Activated naive CD4-positive, alpha-beta T cell treated with anti-CD3 and anti-CD28 coated beads, Interleukin-2, amount 50 U/mL, for 16 hours (primary cell): ENCODE measurements at regions not wholly inside any gene's neighbourhood (a gene's known extent, or its start where the extent isn't known, plus 50 kb on each side); places are given as distances from the start of the nearest gene placed in this dataset.
"Not testable (repeated sequence)": the region's sequence is repeated elsewhere in the genome, so short reads cannot be mapped to it uniquely, and the experiment has no call there.

Experiments used
- DNase-seq: peaks from one replicate; pipeline ENCODE4 v3.0.0-alpha.2; 2020

GRCh38 chr5:126046846-126047571 lies 376.2 kb upstream of the GRAMD2B start:
- no peak for DNase-seq

DNA sequence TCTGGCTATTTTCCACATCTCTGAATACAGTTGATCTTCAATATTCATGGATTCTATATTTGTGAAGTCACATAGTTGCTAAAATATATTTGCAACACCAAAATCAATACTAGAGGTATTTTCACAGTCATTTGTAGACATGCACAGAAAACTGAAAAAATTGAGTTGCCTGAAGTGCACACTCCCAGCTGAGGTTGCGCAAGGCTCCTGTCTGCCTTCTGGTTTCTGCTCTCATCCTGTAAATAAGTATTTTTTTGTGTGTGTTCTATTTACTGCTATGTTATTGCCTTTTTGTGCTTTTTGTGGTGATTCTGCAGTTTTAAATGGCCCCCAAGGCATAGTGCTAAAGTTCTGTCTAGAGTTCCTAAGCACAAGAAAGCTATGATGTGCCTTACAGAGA lies 371.1 kb upstream of the GRAMD2B start:
- no peak for DNase-seq

DNA sequence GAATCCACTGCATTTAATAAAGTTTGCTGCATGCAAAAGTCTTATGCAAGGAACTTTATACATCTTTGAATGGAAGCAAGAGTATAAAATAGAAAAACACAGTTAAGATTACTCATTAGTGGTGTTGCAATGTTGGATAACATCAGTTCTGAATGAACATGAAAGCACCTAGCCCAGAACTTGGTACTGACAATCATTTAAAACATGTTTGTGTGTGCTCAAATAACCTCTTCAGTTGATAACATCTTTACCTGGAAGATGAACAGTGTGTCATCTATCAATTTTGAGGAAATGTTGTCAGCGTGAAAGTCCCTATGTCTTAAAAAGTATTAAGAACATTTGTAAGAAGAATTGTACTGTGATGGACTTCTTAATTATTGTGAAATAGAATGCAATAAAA lies 370.4 kb upstream of the GRAMD2B start:
- DNase-seq, result no peak

GRCh38 chr5:126053630-126054029 lies 369.6 kb upstream of the GRAMD2B start:
- DNase-seq, result no peak

GRCh38 chr5:126054577-126055347 lies 368.4 kb upstream of the GRAMD2B start:
- DNase-seq, result no peak

DNA sequence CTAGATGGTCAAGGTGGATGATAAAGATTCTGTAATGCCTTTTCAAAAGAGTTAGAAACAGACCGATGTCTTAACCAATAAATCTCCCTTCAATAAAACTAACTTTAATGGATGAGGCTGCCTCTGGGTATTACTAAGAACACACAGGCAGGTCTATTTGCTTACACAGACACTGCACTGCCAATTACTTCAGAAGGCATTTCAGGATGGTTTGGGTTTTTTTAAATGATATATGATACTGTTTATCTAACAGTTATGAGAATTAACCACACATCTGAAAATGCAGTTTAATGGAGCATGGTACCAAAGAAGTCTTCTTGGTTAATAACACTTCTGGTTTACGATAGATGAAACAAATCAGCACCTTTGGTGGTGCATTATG lies 367.9 kb upstream of the GRAMD2B start:
- DNase-seq, result no peak

DNA sequence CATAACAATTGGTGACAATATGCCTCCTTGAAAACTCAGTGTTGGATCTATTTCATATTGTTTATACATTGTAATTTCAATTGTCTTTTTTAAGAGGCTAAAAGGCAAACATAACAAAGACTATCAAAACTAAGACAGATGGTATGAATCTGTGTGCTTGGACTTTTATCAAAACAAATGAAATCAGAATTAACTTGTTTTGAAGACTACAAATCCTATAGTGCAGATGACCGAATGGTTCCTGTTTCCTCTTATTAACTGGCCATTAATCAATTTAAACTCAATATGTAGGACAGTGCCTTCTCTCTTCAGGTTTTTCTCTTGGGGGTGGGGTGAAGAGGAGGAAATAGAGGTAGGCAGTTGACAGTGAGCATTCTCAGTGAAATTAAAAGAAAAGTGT lies 366.9 kb upstream of the GRAMD2B start:
- DNase-seq, result no peak

DNA sequence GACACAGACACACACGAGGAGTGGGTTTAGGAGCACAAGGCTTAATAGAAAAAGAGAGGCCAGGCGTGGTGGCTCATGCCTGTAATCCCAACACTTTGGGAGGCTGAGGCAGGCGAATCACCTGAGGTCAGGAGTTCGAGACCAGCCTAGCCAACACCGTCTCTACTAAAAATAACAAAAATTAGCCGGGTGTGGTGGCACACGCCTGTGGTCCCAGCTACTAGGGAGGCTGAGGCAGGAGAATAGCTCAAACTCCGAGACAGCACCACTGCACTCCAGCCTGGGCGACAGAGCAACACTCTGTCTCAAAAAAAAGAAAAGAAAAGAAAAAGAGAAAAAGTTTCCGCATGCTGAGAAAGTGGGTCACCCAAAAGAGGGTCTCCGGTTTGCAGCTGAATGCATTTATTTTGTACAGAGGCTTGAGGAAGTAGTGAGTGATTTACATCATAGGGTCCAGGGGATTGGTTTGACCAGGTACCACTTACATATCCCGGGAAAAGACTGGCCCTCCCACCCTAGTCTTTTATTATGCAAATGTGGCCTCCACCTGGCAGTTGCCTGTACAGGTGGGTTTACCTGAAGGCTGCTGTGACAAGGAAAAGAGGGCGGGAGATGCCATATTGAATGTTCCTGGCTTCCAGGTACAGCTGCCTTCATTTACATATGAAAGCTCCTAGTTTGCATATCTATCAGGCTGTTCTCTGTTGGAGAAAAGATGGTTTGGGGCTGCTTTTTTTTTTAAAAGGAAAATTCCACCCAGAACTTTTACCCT lies 366.2 kb upstream of the GRAMD2B start:
- no peak for DNase-seq

DNA sequence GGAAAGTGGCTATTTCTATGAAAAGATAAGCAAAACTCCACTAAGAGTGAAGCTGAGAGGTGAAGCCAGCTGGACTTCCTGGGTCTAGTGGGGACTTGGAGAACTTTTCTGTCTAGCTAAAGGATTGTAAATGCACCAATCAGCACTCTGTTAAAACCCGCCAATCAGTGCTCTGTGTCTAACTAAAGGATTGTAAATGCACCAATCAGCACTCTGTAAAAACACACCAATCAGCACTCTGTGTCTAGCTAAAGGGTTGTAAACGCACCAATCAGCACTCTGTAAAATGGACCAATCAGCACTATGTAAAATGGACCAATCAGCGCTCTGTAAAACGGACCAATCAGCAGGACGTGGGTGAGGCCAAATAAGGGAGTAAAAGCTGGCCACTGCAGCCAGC lies 364.8 kb upstream of the GRAMD2B start:
- not testable (repeated sequence) for DNase-seq

GRCh38 chr5:126062398-126063221 lies 360.6 kb upstream of the GRAMD2B start:
- no peak for DNase-seq

- no peak for DNase-seq
Measured at GRCh38 chr5:126065061-126065460, 358.1 kb upstream of the GRAMD2B start.

- no peak for DNase-seq
Measured at GRCh38 chr5:126066836-126067235, 356.4 kb upstream of the GRAMD2B start.

DNA sequence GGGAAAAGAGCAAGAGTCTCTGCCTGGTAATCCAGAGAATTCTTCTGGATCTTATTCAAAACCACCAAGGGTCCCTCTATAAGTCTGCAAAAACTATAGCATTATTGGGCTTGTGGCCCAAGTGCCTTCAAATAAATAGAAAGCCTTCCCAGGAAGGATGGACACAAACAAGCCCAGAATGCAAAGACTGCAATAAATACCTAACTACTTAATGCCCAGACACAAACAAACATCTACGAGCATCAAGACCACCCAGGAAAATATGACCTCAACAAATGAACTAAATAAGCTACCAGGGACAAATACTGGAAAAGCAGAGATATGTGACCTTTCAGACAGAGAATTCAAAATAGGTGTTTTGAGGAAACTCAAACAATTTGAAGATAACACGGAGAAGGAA lies 355.8 kb upstream of the GRAMD2B start:
- DNase-seq, result no peak

- DNase-seq, result no peak
Measured at GRCh38 chr5:126069329-126069728, 353.9 kb upstream of the GRAMD2B start.

- DNase-seq, result no peak
Measured at GRCh38 chr5:126070481-126070880, 352.7 kb upstream of the GRAMD2B start.

DNA sequence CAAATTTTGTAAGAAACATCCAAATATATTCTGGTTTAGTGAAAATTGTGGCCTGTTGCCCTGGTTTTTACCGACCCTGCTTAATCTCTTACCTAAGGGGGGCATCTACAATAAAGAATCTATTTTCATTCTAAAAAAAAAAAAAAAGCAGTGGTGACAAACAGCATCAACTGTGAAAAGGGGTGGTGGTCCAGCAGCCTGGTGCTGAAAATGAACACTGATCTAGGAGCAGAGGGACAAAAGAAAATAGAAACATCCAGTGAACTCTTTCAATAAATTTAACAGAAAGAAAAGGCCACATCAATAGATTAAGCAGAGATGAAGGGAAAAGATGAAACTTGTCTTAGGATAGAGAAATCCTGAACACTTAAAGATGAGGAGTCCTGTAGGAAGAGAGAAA lies 348.7 kb upstream of the GRAMD2B start:
- DNase-seq, result no peak

DNA sequence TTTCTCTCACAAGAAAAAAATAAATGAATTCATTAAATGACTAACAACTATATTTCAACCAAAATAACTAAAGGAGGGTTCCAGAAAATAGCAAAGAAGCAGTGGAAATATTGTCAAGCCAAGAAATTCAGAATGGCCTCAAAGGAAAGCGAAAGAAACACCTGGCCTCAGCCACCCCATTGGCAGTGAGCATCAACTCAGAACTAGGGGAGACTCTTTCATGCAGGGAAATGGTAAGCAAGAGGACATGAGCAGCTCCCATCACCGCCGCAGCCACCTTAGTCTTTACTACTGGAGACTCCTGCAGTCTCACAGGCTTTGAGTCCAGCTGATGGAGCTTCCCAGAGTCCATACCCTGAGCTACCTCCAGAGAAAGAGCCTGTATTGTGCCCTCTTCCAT lies 343.9 kb upstream of the GRAMD2B start:
- no peak for DNase-seq

DNA sequence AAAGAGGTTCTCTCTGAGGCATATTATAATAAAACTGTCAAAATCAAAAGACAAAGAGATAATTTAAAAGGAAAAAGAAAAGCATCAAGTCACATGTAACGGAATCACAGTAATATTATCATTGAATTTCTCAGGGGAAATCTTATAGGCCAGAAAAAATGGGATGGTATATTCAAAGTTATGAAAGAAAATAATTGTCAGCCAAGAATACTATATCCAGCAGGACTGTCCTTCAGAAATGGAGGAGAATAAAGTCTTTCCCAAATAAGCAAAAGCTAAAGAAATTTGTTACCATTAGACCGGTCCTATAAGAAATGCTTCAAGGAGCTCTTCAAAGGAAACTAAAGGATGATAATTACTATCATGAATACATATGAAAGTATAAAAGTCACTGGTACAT lies 342.0 kb upstream of the GRAMD2B start:
- DNase-seq, result no peak

DNA sequence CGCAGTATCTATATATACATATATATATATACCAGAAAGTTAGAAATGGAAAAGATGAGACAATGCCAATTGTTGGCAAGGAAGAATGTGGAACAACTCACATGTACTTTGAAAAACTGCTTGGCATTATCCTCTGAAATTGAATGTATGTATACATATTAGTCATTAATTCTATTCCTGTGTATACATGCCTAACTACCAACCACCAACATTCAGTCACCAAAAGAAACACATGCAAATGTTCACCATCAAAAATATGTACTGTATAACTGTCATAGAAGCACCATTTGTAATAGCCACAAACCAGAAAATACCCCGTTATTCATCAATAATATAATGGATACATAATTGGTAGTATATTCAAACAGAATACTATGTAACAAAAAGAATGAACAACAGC lies 330.2 kb upstream of the GRAMD2B start:
- DNase-seq, result no peak

DNA sequence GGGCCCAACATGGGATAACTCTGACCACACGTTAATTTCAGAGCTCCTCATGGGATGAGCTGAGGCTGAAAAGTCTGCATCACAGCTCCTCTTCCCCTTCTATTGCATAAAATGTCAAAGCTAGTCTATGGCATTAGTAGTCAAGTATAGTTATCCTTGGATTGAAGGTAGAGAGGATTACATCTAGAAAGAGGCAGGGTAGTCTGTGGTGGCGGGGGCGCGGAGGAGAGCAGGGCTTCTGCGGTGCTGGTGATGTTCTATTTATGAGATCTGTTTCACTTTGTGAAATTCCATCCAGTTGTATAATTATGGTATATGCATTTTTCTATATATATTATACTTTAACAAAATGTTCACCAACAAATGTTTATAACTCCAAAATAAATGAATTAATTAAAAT lies 329.5 kb upstream of the GRAMD2B start:
- DNase-seq, result no peak

DNA sequence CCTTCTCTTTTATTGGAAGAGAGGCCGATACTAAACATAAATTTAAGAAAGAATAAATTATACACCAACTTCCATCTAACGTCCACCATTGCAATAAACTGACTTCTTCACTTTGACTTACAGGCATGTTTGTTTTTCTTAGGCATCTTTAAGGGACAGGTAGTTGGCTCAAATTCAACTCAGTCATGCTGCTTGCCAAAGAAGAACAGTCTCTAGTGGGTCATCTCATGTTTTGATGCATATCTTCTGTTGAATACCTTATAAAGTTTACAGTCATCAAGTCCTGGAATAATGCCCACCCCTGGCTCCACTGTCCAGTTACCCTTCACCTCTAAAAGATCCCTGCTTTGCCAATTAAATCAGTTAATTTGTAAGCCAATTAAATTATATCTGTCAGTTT lies 328.2 kb upstream of the GRAMD2B start:
- DNase-seq, result no peak

- no peak for DNase-seq
Measured at GRCh38 chr5:126096442-126097006, 326.7 kb upstream of the GRAMD2B start.

- no peak for DNase-seq
Measured at GRCh38 chr5:126097876-126098275, 325.3 kb upstream of the GRAMD2B start.
